ENCODE measurements at regions not wholly inside any gene's neighbourhood (a gene's known extent, or its start where the extent isn't known, plus 50 kb on each side); places are given as distances from the start of the nearest gene placed in this dataset.

DNA sequence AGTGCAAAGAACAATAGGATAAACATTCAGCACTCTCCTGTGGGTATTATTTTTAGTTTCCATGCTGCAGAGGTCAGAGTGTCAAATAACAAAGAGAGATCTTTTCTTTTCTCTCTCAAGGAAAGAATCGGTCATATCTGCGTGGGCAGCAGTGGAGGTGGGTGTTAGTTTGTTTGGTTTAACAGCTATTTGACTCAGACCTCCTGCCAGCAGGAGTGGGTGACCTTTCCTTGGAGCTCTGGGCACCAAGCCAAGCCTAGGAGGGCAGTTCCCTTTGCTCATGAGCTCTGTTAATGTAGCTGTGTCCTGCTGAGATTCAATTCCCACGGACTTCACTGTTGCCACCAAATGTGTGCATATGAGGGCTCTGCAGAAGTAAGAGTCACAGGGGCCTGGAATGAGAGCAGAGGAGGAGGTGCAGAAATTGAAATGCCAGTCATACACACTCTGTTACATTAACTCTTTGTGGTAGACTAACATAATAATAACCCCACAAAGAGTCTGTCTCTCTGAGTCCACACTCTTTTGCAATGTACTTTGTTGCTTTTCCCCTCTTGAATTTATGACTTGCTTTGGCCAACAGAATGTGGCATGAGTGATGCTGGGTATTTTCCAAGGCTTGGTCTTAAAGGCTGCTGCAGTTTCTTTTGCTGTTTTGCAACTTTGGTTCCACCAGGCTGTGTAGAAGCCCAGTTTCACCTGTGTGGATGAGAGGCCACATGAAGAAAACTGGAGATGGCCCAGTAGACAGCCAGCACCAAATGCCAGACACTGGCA is 76.0 kb upstream of the GRK3 start:
- Mint-ChIP-seq H3K27me3 (ENCODE audit: low read depth) (no peaks in the 10 kb centered on the region), H3K4me1 (peaks cover 12% of the 10 kb centered on the region), H3K9me3 (no peaks in the 10 kb centered on the region), H3K4me3 (no peak overlapping the region), H3K36me3 (ENCODE audit: low read depth) (peaks cover 45% of the 10 kb centered on the region), H3K27ac (ENCODE audit: unreplicated experiment) (no peak overlapping the region)
- TF ChIP-seq CTCF (conservative IDR thresholded peaks at IDR 0.05) = no peak
- no peak for DNase-seq (ENCODE audit: low read depth, low spot score)

GRCh38 chr22:25489947-25490346 is 74.5 kb upstream of the GRK3 start:
- Mint-ChIP-seq H3K36me3 (ENCODE audit: low read depth) (peaks cover 40% of the 10 kb centered on the region), H3K27me3 (ENCODE audit: low read depth) (no peaks in the 10 kb centered on the region), H3K27ac (ENCODE audit: unreplicated experiment) (no peak overlapping the region), H3K9me3 (no peaks in the 10 kb centered on the region), H3K4me1 (peaks cover 23% of the 10 kb centered on the region), H3K4me3 (no peak overlapping the region)
- TF ChIP-seq CTCF (conservative IDR thresholded peaks at IDR 0.05) = no peak
- DNase-seq (ENCODE audit: low read depth, low spot score) = no peak

- Mint-ChIP-seq H3K4me1 (peaks cover 23% of the 10 kb centered on the region), H3K27ac (ENCODE audit: unreplicated experiment) (peak overlapping the region; percentile 35), H3K4me3 (no peak overlapping the region), H3K27me3 (ENCODE audit: low read depth) (no peaks in the 10 kb centered on the region), H3K9me3 (no peaks in the 10 kb centered on the region), H3K36me3 (ENCODE audit: low read depth) (peaks cover 34% of the 10 kb centered on the region)
- no peak for DNase-seq (ENCODE audit: low read depth, low spot score)
- TF ChIP-seq CTCF (conservative IDR thresholded peaks at IDR 0.05) = no peak
Observed at GRCh38 chr22:25490896-25491295, 73.6 kb upstream of the GRK3 start.

DNA sequence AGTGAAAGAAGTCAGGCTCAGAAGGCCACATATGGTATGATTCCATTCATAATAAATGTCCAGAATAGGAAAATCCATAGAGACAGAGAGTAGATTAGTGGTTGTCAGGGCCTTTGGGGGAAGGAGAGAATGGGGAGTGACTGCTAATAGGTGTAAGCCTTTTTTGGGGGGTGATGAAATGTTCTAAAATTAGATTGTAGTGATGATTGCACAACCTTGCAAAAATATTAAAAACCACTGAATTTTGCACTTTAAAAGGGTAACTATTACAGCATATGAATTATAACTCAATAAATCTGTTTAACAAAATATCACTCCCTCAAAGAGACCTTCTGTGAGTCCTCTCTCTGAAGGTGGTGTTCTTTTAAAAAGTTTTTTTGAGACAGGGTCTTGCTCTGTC is 72.3 kb upstream of the GRK3 start:
- Mint-ChIP-seq H3K4me1 (peaks cover 23% of the 10 kb centered on the region), H3K27ac (ENCODE audit: unreplicated experiment) (no peak overlapping the region), H3K4me3 (no peak overlapping the region), H3K36me3 (ENCODE audit: low read depth) (peaks cover 32% of the 10 kb centered on the region), H3K27me3 (ENCODE audit: low read depth) (no peaks in the 10 kb centered on the region), H3K9me3 (no peaks in the 10 kb centered on the region)
- no peak for DNase-seq (ENCODE audit: low read depth, low spot score)
- TF ChIP-seq CTCF (conservative IDR thresholded peaks at IDR 0.05) = no peak

GRCh38 chr22:25492841-25493734 is 71.4 kb upstream of the GRK3 start:
- H3K4me1 Mint-ChIP-seq = peaks cover 23% of the 10 kb centered on the region
- TF ChIP-seq CTCF (conservative IDR thresholded peaks at IDR 0.05) = no peak
- H3K27ac Mint-ChIP-seq (ENCODE audit: unreplicated experiment) = no peak overlapping the region
- DNase-seq (ENCODE audit: low read depth, low spot score) = no peak
- H3K4me3 Mint-ChIP-seq = peak overlapping the region; percentile 38
- peaks cover 30% of the 10 kb centered on the region for H3K36me3 Mint-ChIP-seq (ENCODE audit: low read depth)
- no peaks in the 10 kb centered on the region for H3K27me3 Mint-ChIP-seq (ENCODE audit: low read depth)
- H3K9me3 Mint-ChIP-seq = no peaks in the 10 kb centered on the region

All from neural crest cell (in vitro differentiated cells).